HG03565 (cell line): ENCODE measurements at regions not wholly inside any gene's neighbourhood (a gene's known extent, or its start where the extent isn't known, plus 50 kb on each side); places are given as distances from the start of the nearest gene placed in this dataset.

Source experiments
- ATAC-seq: cut with Tn5 transposase; IDR thresholded peaks from one replicate; pipeline ENCODE4 v1.9.1; 2021; ENCODE audit warnings: mild to moderate bottlenecking, moderate library complexity; ENCODE audit not compliant: unreplicated experiment

- no peak for ATAC-seq
Observed at GRCh38 chr22:47847131-47847890, 1084.9 kb downstream of the TBC1D22A start.

DNA sequence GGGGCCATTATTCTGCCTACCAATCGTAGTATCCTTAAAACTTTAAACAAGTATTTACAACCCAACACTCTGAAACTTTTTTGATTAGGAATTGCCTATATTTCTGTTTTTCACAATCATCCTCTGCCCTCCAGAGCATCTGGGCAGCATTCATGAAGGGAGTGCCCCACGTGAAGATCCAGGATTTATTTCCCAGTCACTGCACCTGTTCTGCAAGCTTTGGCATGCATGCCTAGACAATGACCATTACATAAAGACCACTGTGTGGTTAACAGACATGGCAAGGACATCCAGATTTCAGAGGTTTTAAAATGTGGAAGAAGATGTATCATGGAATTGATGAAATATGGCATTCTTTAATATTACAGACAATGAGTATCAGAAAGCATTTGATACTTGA lies 1083.8 kb downstream of the TBC1D22A start:
- no peak for ATAC-seq

- ATAC-seq, result no peak
Observed at GRCh38 chr22:47842119-47842518, 1079.7 kb downstream of the TBC1D22A start.

GRCh38 chr22:47841156-47841555 lies 1078.7 kb downstream of the TBC1D22A start:
- no peak for ATAC-seq

GRCh38 chr22:47839595-47840227 lies 1077.3 kb downstream of the TBC1D22A start:
- ATAC-seq, result no peak

- ATAC-seq, result no peak
Observed at GRCh38 chr22:47837703-47838102, 1075.3 kb downstream of the TBC1D22A start.

DNA sequence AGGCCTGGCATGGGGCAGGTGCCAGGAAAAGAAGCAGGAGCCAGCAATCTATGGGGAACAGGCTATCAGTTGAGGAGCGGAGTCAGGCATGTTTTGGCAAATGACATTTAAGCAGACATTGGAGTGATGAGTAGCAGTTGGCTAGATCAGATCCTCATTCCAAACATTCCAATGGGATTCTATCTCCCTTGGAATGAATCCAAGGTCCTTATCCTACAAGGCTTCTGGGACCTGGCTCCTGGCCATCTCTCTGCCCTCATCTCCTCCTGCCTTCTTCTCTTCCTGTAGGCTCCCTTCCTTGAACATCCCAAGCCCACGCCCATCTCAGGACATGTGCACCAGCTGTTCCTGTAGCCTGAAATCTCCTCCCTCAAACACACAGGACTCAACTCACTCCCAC lies 1074.5 kb downstream of the TBC1D22A start:
- no peak for ATAC-seq

DNA sequence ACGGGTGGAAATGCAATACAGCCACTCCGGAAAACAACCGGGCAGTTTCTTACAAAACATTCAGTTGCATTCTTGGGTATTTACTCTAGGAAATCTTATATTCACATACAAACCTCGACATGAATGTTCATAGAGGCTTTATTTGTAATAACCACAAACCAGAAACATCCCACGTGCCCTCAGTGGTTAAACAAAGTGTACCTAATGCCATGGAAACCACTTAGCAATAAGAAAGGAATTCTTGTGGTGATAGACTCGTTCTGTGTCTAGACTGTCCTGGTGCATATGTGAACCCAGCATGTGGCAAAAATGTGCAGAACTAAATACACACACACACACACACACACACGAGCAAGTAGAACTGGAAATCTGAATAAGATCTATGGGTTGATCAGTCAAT lies 1073.3 kb downstream of the TBC1D22A start:
- ATAC-seq, result no peak

- no peak for ATAC-seq
Observed at GRCh38 chr22:47826016-47826415, 1063.6 kb downstream of the TBC1D22A start.

DNA sequence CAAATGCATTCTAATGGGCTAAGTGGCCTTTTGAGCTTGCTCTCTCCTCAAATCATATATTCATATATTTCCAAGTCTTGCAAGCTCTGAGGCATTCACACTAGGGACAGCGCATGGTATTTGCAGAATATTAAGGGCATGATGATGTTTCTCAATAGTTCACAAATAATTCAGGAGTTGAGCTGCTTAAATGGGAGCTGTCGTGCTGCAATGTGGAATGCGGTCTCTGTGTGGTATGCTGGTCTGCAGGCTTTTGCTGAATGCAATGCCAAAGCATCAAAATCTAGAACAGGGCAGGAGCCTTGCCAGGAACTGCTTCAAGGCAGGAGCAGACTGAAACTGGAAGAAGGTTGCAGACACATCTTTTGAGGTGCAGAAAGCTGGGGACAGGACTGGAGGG lies 1060.0 kb downstream of the TBC1D22A start:
- no peak for ATAC-seq

DNA sequence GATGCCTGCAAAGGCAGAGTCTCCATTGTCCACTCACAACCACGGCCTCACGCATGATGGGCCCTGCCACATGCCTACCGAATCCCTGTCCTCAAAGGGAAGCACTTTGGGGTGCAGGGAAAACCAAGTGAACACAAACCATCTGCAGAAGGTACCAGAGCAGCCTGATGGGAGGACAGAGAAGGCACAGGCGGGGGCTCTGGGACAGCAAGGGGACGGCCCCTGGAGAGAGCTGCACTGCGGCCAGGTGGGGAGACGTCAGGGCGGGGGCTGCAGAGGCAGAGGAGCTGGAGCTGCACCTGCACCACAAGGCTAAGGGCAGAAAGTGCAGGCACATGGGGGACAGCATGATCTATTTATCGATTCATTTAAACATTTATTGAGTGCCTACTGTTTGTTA lies 1056.0 kb downstream of the TBC1D22A start:
- ATAC-seq, result no peak

DNA sequence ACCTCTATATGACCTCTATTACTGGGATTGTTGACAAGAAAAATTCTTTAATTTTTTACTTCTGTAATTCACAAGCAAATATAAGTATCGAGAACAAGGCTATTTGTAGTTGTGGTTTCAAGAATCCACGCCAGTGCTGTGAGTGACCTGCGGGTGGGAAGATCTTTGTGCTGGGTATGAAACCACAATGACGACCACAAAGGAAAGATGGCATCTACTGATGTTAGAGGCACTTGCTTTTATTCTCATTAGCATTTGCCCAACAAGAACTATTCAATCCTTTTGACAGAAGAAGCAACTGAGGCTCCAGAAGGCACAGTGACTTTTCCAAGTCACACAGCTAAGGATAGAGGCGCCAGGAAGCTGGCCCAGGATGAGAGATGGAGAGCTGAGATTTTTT lies 1054.9 kb downstream of the TBC1D22A start:
- ATAC-seq, result no peak

DNA sequence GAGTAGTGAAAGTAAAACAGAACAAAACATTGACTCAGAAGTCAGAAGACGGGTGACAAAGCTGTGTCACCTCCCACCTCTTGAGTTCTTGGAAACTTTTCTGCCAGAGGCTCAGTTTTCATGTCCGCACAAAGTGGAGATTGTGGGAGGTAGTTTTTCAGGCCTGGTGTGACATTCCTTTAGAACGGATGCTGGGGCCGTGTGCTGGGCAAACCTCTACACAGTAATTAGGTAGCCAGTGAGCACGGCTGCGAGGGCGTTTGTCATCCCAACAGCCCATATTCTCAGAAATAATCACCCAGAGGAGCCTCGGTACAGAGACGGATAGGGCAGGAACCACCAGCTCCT lies 1054.4 kb downstream of the TBC1D22A start:
- no peak for ATAC-seq

GRCh38 chr22:47816121-47816862 lies 1053.8 kb downstream of the TBC1D22A start:
- no peak for ATAC-seq

- ATAC-seq, result no peak
Observed at GRCh38 chr22:47814474-47814873, 1052.0 kb downstream of the TBC1D22A start.

DNA sequence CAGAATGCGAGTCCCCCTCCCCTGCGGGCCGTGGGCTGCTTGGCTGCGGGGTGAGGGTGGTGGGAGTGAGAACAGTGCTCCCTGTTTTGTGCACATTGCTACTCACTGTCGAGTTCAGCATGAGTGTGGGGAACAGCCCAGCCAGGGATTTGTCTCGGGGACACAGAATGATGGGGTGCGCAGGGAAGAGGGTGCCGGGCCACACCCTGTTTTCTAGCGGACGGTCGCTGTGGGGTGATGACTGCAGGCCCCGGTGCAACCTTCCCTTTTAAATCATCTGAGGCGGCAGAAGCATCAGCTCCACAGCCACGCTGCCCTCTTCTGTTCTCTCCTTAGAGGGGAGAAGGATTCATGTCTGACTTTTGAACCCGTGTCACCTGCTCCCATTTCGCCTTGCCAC lies 1051.2 kb downstream of the TBC1D22A start:
- no peak for ATAC-seq

- ATAC-seq, result no peak
Observed at GRCh38 chr22:47811971-47812370, 1049.5 kb downstream of the TBC1D22A start.

GRCh38 chr22:47810505-47811500 lies 1048.4 kb downstream of the TBC1D22A start:
- no peak for ATAC-seq

DNA sequence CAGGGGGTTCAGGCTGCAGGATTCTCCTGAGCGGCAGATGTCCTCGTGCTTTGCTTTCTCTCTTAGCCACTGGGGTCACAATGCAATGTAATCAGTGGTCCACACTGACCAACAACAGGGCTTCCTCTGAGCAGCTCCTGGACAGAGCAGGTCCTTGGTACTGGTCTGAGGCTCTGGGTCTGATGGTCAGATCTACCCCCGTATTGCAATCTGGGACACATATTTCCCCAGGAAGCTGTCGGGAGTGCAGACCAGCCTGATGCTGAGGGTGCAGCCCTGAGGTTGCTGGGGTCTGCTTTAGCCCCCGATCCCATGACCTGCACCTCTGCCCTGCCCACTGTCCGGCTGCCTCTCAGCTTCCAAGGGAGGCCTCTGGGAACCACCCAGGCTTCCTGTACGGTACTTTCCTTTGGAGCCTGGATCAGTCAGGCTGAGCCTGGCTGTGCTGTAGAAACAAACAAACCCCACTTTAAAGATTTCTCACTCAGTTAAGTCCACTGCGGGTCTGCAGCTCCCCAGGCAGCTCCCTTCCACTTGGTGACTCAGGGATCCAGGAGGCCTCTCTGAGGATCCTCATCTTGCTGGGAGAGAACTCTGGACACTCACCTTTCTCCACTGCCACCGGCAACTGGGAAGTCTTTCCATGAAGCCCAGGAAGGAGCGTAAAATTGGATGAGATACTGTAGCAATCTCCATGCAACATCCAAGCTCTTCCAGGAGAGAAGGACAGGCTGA lies 1046.6 kb downstream of the TBC1D22A start:
- ATAC-seq, result no peak

DNA sequence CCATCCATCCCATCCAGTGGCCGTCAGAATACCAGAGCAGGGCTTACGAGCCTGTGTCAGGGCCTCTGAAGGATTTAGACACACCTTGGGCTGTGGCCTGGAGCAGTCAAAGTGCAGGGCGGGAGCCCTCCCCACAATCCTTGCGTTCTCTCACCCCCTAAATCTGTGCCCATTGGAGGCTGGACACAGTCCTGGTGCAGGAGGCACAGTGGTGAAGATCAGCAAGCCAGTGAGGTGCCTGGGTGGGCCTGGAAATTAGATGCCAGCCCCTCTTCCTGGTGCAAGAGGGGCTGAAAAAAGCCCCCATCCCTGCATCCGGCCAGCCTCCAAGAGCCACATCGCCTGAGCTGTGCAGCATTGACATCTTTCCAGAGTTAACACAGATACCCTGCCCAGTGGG lies 1045.8 kb downstream of the TBC1D22A start:
- ATAC-seq, result no peak
